Fibroblast of skin of left biceps (primary cell): ENCODE measurements at regions not wholly inside any gene's neighbourhood (a gene's known extent, or its start where the extent isn't known, plus 50 kb on each side); places are given as distances from the start of the nearest gene placed in this dataset.

Experiments
- DNase-seq, 2 experiments: peaks; one replicate each; pipeline ENCODE4 v3.0.0-alpha.2; 2013; ENCODE audit warnings: low read depth in 2 of 2

GRCh38 chr6:150651808-150652470, 52.3 kb downstream of the PLEKHG1 start:
- no peak for DNase-seq

- no peak for DNase-seq
These were observed 53.3 kb downstream of the PLEKHG1 start for GRCh38 chr6:150652848-150653613.

- DNase-seq, result no peak
These were observed 54.9 kb downstream of the PLEKHG1 start for GRCh38 chr6:150654608-150655007.

GRCh38 chr6:150656156-150656555, 56.5 kb downstream of the PLEKHG1 start:
- no peak for DNase-seq

GRCh38 chr6:150658421-150658820, 58.7 kb downstream of the PLEKHG1 start:
- no peak for DNase-seq

- no peak for DNase-seq
These were observed 59.5 kb downstream of the PLEKHG1 start for GRCh38 chr6:150659046-150659763.

- DNase-seq, result no peak
These were observed 61.7 kb downstream of the PLEKHG1 start for GRCh38 chr6:150661216-150662007.

GRCh38 chr6:150662814-150663213, 63.1 kb downstream of the PLEKHG1 start:
- DNase-seq, result no peak

GRCh38 chr6:150664091-150664490, 64.4 kb downstream of the PLEKHG1 start:
- DNase-seq, result no peak

GRCh38 chr6:150666071-150666470, 66.4 kb downstream of the PLEKHG1 start:
- peak in 1 of 2 experiments; percentile 10 for DNase-seq

- no peak for DNase-seq
These were observed 67.7 kb downstream of the PLEKHG1 start for GRCh38 chr6:150667359-150667758.

- DNase-seq, result peak; percentile 51 to 68
These were observed 68.5 kb downstream of the PLEKHG1 start for GRCh38 chr6:150667977-150668716.

GRCh38 chr6:150668900-150669302, 69.2 kb downstream of the PLEKHG1 start:
- DNase-seq, result no peak

GRCh38 chr6:150670311-150670710, 70.6 kb downstream of the PLEKHG1 start:
- DNase-seq, result no peak

GRCh38 chr6:150672800-150673199, 73.1 kb downstream of the PLEKHG1 start:
- no peak for DNase-seq

GRCh38 chr6:150673720-150674346, 74.1 kb downstream of the PLEKHG1 start:
- no peak for DNase-seq

GRCh38 chr6:150676344-150676743, 76.7 kb downstream of the PLEKHG1 start:
- DNase-seq, result no peak

- no peak for DNase-seq
These were observed 77.1 kb downstream of the PLEKHG1 start for GRCh38 chr6:150676772-150677171.

GRCh38 chr6:150680510-150680909, 80.8 kb downstream of the PLEKHG1 start:
- DNase-seq, result no peak

GRCh38 chr6:150681578-150682395, 82.1 kb downstream of the PLEKHG1 start:
- DNase-seq, result no peak
